ENCODE measurements at regions not wholly inside any gene's neighbourhood (a gene's known extent, or its start where the extent isn't known, plus 50 kb on each side); places are given as distances from the start of the nearest gene placed in this dataset.
"Not testable (repeated sequence)": the region's sequence is repeated elsewhere in the genome, so short reads cannot be mapped to it uniquely, and the experiment has no call there.

GRCh38 chr1:121006826-121007225 is 117.3 kb downstream of the PPIAL4A start:
- DNase-seq: not testable (repeated sequence)

- not testable (repeated sequence) for DNase-seq
Measured at GRCh38 chr1:121007755-121008154, 118.2 kb downstream of the PPIAL4A start.

GRCh38 chr1:121008512-121009215 is 119.1 kb downstream of the PPIAL4A start:
- DNase-seq: not testable (repeated sequence)

GRCh38 chr1:121009216-121010057 is 119.9 kb downstream of the PPIAL4A start:
- DNase-seq: not testable (repeated sequence)

- DNase-seq: not testable (repeated sequence)
Measured at GRCh38 chr1:121010141-121010540, 120.6 kb downstream of the PPIAL4A start.

- not testable (repeated sequence) for DNase-seq
Measured at GRCh38 chr1:121013181-121013580, 123.6 kb downstream of the PPIAL4A start.

- not testable (repeated sequence) for DNase-seq
Measured at GRCh38 chr1:121016182-121017028, 126.8 kb downstream of the PPIAL4A start.

GRCh38 chr1:121019715-121020349 is 130.3 kb downstream of the PPIAL4A start:
- not testable (repeated sequence) for DNase-seq

- DNase-seq: not testable (repeated sequence)
Measured at GRCh38 chr1:121020350-121021236, 131.0 kb downstream of the PPIAL4A start.

GRCh38 chr1:121021716-121022115 is 132.1 kb downstream of the PPIAL4A start:
- not testable (repeated sequence) for DNase-seq

GRCh38 chr1:121032878-121033494 is 143.4 kb downstream of the PPIAL4A start:
- DNase-seq: not testable (repeated sequence)

- not testable (repeated sequence) for DNase-seq
Measured at GRCh38 chr1:121036792-121037191, 147.2 kb downstream of the PPIAL4A start.

- DNase-seq: not testable (repeated sequence)
Measured at GRCh38 chr1:121040974-121041373, 143.2 kb downstream of the FAM72B start.

GRCh38 chr1:121041497-121041896 is 142.6 kb downstream of the FAM72B start:
- DNase-seq: not testable (repeated sequence)

- DNase-seq: not testable (repeated sequence)
Measured at GRCh38 chr1:121042882-121043281, 141.3 kb downstream of the FAM72B start.

GRCh38 chr1:121048293-121048752 is 135.8 kb downstream of the FAM72B start:
- DNase-seq: not testable (repeated sequence)

- DNase-seq: not testable (repeated sequence)
Measured at GRCh38 chr1:121048769-121049443, 135.2 kb downstream of the FAM72B start.

- DNase-seq: not testable (repeated sequence)
Measured at GRCh38 chr1:121050097-121050496, 134.0 kb downstream of the FAM72B start.

GRCh38 chr1:121051161-121051790 is 132.9 kb downstream of the FAM72B start:
- not testable (repeated sequence) for DNase-seq

Measured in NCI-H1048 (cell line).